ENCODE measurements at regions not wholly inside any gene's neighbourhood (a gene's known extent, or its start where the extent isn't known, plus 50 kb on each side); places are given as distances from the start of the nearest gene placed in this dataset.

DNA sequence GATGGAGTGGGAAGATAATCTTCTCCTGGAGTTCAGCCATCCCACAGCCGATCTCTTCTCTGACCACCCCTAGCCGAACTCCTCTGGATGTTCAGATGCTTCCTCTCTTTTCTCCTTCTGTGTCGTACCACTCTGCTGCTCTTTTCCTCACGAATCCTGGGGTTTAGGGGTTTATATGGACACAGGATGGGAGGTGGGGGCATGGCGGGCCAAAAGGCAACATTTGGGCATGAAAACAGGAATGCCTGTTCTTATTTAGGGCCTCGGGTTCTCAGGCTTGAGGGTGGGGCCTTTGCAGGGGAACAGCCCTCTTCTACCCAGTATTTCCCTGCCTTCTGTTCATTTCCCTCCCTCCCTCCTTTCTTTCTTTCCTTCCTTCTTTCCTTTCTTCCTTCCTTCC is 112.7 kb downstream of the SLC35B3 start:
- 81 to 85% (median 84%) methylated on average over 6 of the region's 6 CpGs for WGBS, 4 donors

GRCh38 chr6:8321671-8322404 is 113.5 kb downstream of the SLC35B3 start:
- intact Hi-C loops (cut with DNase I): no loop called here
- no peak overlapping the region for H3K4me3 ChIP-seq
- no peaks in the 10 kb centered on the region for H3K36me3 ChIP-seq
- no peak for ATAC-seq
- WGBS, 4 donors: 74 to 95% (median 90%) methylated on average over 3 of the region's 3 CpGs
- no peaks in the 10 kb centered on the region for H3K27me3 ChIP-seq
- no peak overlapping the region for H3K27ac ChIP-seq
- H3K9me3 ChIP-seq: no peaks in the 10 kb centered on the region
- TF ChIP-seq POLR2A (IDR thresholded peaks at IDR 0.05): no peak
- TF ChIP-seq, protein P1, sequence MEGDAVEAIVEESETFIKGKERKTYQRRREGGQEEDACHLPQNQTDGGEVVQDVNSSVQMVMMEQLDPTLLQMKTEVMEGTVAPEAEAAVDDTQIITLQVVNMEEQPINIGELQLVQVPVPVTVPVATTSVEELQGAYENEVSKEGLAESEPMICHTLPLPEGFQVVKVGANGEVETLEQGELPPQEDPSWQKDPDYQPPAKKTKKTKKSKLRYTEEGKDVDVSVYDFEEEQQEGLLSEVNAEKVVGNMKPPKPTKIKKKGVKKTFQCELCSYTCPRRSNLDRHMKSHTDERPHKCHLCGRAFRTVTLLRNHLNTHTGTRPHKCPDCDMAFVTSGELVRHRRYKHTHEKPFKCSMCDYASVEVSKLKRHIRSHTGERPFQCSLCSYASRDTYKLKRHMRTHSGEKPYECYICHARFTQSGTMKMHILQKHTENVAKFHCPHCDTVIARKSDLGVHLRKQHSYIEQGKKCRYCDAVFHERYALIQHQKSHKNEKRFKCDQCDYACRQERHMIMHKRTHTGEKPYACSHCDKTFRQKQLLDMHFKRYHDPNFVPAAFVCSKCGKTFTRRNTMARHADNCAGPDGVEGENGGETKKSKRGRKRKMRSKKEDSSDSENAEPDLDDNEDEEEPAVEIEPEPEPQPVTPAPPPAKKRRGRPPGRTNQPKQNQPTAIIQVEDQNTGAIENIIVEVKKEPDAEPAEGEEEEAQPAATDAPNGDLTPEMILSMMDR (IDR thresholded peaks at IDR 0.05): no peak
- no peak for DNase-seq
- no peaks in the 10 kb centered on the region for H3K4me1 ChIP-seq

More for the DNA sequence above, 112.7 kb downstream of the SLC35B3 start:
- no peaks in the 10 kb centered on the region for H3K27me3 ChIP-seq
- no peaks in the 10 kb centered on the region for H3K9me3 ChIP-seq
- no peak for ATAC-seq
- H3K36me3 ChIP-seq: no peaks in the 10 kb centered on the region
- no peak overlapping the region for H3K4me3 ChIP-seq
- no peaks in the 10 kb centered on the region for H3K4me1 ChIP-seq
- H3K27ac ChIP-seq: no peak overlapping the region
- TF ChIP-seq, protein P1 (IDR thresholded peaks at IDR 0.05): no peak
- no peak for TF ChIP-seq POLR2A (IDR thresholded peaks at IDR 0.05)
- no peak for DNase-seq
- intact Hi-C loops (cut with DNase I): no loop called here

GRCh38 chr6:8315154-8315553 is 120.2 kb downstream of the SLC35B3 start:
- no peaks in the 10 kb centered on the region for H3K4me1 ChIP-seq
- DNase-seq (no peak), ATAC-seq (no peak)
- H3K27me3 ChIP-seq: no peaks in the 10 kb centered on the region
- intact Hi-C loops (cut with DNase I): no loop called here
- no peak for TF ChIP-seq POLR2A (IDR thresholded peaks at IDR 0.05)
- TF ChIP-seq, protein P1 (IDR thresholded peaks at IDR 0.05): no peak
- H3K9me3 ChIP-seq: peaks cover 0 to 11% (median 0%) of the 10 kb centered on the region in 12 donors
- H3K4me3 ChIP-seq: no peak overlapping the region
- 82 to 84% (median 83%) methylated on average over 3 to 5 of the region's 5 CpGs for WGBS, 4 donors
- no peaks in the 10 kb centered on the region for H3K36me3 ChIP-seq
- no peak overlapping the region for H3K27ac ChIP-seq

DNA sequence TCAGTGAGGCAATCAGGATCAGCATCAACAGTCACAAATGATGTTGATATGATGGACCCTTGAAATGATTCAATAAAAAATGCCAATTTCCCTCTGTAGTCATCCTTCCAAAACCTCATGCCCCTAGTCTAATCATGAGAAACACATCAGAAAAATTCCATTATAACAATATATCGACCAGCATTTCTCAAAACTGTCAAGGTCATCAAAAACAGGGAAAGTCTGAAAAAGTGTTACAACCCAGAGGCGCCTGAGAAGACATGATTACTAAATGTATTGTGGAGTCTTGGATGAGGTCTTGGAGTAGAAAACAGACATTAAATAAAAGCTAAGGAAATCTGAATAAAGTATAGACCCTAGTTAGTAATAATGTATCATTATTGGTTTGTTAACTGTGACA is 133.8 kb downstream of the SLC35B3 start:
- intact Hi-C loops (cut with DNase I): no loop called here
- no peak overlapping the region for H3K27ac ChIP-seq
- no peak for ATAC-seq

More for the DNA sequence above, 133.8 kb downstream of the SLC35B3 start:
- no peak for DNase-seq
- WGBS, 4 donors: 74 to 84% (median 76%) methylated on average over 2 of the region's 2 CpGs
- no peak for TF ChIP-seq POLR2A (IDR thresholded peaks at IDR 0.05)
- TF ChIP-seq, protein P1 (IDR thresholded peaks at IDR 0.05): no peak
- no peaks in the 10 kb centered on the region for H3K36me3 ChIP-seq
- H3K4me1 ChIP-seq: no peaks in the 10 kb centered on the region
- H3K4me3 ChIP-seq: no peak overlapping the region
- peaks cover 0 to 3% (median 0%) of the 10 kb centered on the region in 12 donors for H3K9me3 ChIP-seq
- no peaks in the 10 kb centered on the region for H3K27me3 ChIP-seq
